Caco-2 (cell line): ENCODE measurements at regions not wholly inside any gene's neighbourhood (a gene's known extent, or its start where the extent isn't known, plus 50 kb on each side); places are given as distances from the start of the nearest gene placed in this dataset.

ENCODE experiments used
- BruUV-seq: library from RNA; stranded (reverse); fragments of 400-500 nt; replicated peaks from 2 replicates; lab custom pipeline; 2021; lab: Mats Ljungman, UMichigan
- CTCF ChIA-PET: fragments of 300-600 bp; sonication (Branson Sonifier 250); formaldehyde crosslinking; loops from one replicate; lab custom pipeline; 2022; ENCODE audit warnings: antibody characterized with exemption; lab: Charles Lee
- POLR2A ChIA-PET: fragments of 300-600 bp; sonication (Branson Sonifier 250); formaldehyde crosslinking; loops from one replicate; lab custom pipeline; 2022; ENCODE audit warnings: antibody characterized with exemption; lab: Charles Lee
- DNase-seq, 2 experiments: peaks; one replicate each; pipeline versions ENCODE4 v3.0.0 to v3.0.0-alpha.2; 2020 to 2022
- H3K27me3 ChIP-seq: replicated peaks from 2 replicates; pipeline ENCODE4 v1.6.0; 2011; ENCODE audit warnings: low read length; ENCODE audit not compliant: control insufficient read depth, insufficient read depth
- H3K36me3 ChIP-seq: 2 replicates; pipeline ENCODE4 v1.5.1; 2011; ENCODE audit warnings: low read length; ENCODE audit not compliant: control insufficient read depth, insufficient read depth
- H3K4me1 ChIP-seq: fragments of 250-450 bp; sonication (Bioruptor Pico); 2 replicates; pipeline ENCODE4 v1.5.1; 2020; ENCODE audit warnings: mild to moderate bottlenecking
- H3K4me3 ChIP-seq: 2 replicates; pipeline ENCODE4 v1.5.1; 2011; ENCODE audit warnings: low read depth, mild to moderate bottlenecking, control low read depth, low read length
- H3K9me3 ChIP-seq: fragments of 250-450 bp; sonication (Bioruptor Pico); 2 replicates; pipeline ENCODE4 v1.5.1; 2020; ENCODE audit warnings: mild to moderate bottlenecking, moderate library complexity
- H3K27ac Mint-ChIP-seq: one replicate; pipeline ENCODE4 v1.8.0; 2022; ENCODE audit warnings: mixed read lengths; ENCODE audit not compliant: unreplicated experiment
- H3K27me3 Mint-ChIP-seq: one replicate; pipeline ENCODE4 v1.8.0; 2022; ENCODE audit warnings: mixed read lengths; ENCODE audit not compliant: insufficient read depth, unreplicated experiment
- H3K36me3 Mint-ChIP-seq: one replicate; pipeline ENCODE4 v1.8.0; 2022; ENCODE audit warnings: mild to moderate bottlenecking, mixed read lengths; ENCODE audit not compliant: insufficient read depth, unreplicated experiment
- H3K4me1 Mint-ChIP-seq: one replicate; pipeline ENCODE4 v1.8.0; 2022; ENCODE audit warnings: low read depth, mixed read lengths; ENCODE audit not compliant: unreplicated experiment
- H3K4me3 Mint-ChIP-seq: one replicate; pipeline ENCODE4 v1.8.0; 2022; ENCODE audit warnings: mild to moderate bottlenecking, moderate library complexity, mixed read lengths; ENCODE audit not compliant: unreplicated experiment
- H3K9me3 Mint-ChIP-seq: one replicate; pipeline ENCODE4 v1.8.0; 2022; ENCODE audit warnings: mixed read lengths; ENCODE audit not compliant: unreplicated experiment
- CTCF ChIP-seq, 2 experiments: fragments of 200-600 bp in 1 of 2; IDR thresholded peaks; 1 replicate in 1 of 2; 2 replicates in 1 of 2; pipeline versions ENCODE4 v1.5.1 to v1.8.0; 2011 to 2022; ENCODE audit warnings: antibody characterized with exemption in 1 of 2, control low read depth in 1 of 2, inconsistent platforms in 1 of 2, low read depth in 1 of 2, low read length in 1 of 2, mild to moderate bottlenecking in 1 of 2, moderate library complexity in 1 of 2; ENCODE audit not compliant: insufficient read depth in 1 of 2, severe bottlenecking in 1 of 2, unreplicated experiment in 1 of 2
- intact Hi-C: fragments of 100-400 bp; cut with micrococcal nuclease; formaldehyde crosslinking; loops from one replicate; pipeline ENCODE4 v1.10.0; 2022; ENCODE audit not compliant: unreplicated experiment

GRCh38 chr2:167826906-167827305, 420.5 kb downstream of the STK39 start:
- H3K27me3 ChIP-seq: no peaks in the 10 kb centered on the region
- Mint-ChIP-seq H3K36me3 (no peaks in the 10 kb centered on the region), H3K4me1 (no peaks in the 10 kb centered on the region), H3K9me3 (no peaks in the 10 kb centered on the region), H3K27me3 (peaks cover 11% of the 10 kb centered on the region), H3K4me3 (no peak overlapping the region), H3K27ac (no peak overlapping the region)
- no peak for TF ChIP-seq CTCF (IDR thresholded peaks at IDR 0.05; ENCODE audit: insufficient read depth in 1 of 2, low read depth in 1 of 2, low read length in 1 of 2, severe bottlenecking in 1 of 2, unreplicated experiment in 1 of 2)
- POLR2A ChIA-PET: no interaction called here
- CTCF ChIA-PET: no interaction called here
- no peak overlapping the region for H3K4me3 ChIP-seq
- intact Hi-C loops: no loop called here
- H3K9me3 ChIP-seq: no peaks in the 10 kb centered on the region
- BruUV-seq: no TSS peak
- DNase-seq: no peak
- no peaks in the 10 kb centered on the region for H3K4me1 ChIP-seq
- H3K36me3 ChIP-seq: no peaks in the 10 kb centered on the region

- BruUV-seq: no TSS peak
- no peak overlapping the region for H3K4me3 ChIP-seq
- ChIA-PET CTCF (no interaction called here), POLR2A (no interaction called here)
- DNase-seq: no peak
- H3K36me3 ChIP-seq: no peaks in the 10 kb centered on the region
- H3K27me3 Mint-ChIP-seq: peaks cover 6% of the 10 kb centered on the region
- H3K9me3 Mint-ChIP-seq: no peaks in the 10 kb centered on the region
- H3K4me1 Mint-ChIP-seq: no peaks in the 10 kb centered on the region
- no peaks in the 10 kb centered on the region for H3K4me1 ChIP-seq
- no peaks in the 10 kb centered on the region for H3K36me3 Mint-ChIP-seq
- no peaks in the 10 kb centered on the region for H3K27me3 ChIP-seq
- H3K27ac Mint-ChIP-seq: no peak overlapping the region
- H3K4me3 Mint-ChIP-seq: no peak overlapping the region
- no peak for TF ChIP-seq CTCF (IDR thresholded peaks at IDR 0.05; ENCODE audit: insufficient read depth in 1 of 2, low read depth in 1 of 2, low read length in 1 of 2, severe bottlenecking in 1 of 2, unreplicated experiment in 1 of 2)
- H3K9me3 ChIP-seq: no peaks in the 10 kb centered on the region
- intact Hi-C loops: no loop called here
These were observed 421.7 kb downstream of the STK39 start for GRCh38 chr2:167825664-167826063.

GRCh38 chr2:167822690-167823465, 424.5 kb downstream of the STK39 start:
- peaks cover 5% of the 10 kb centered on the region for H3K27me3 Mint-ChIP-seq
- DNase-seq: no peak
- ChIA-PET CTCF (no interaction called here), POLR2A (no interaction called here)
- no peak overlapping the region for H3K27ac Mint-ChIP-seq
- intact Hi-C loops: no loop called here
- no peak overlapping the region for H3K4me3 ChIP-seq
- no peaks in the 10 kb centered on the region for H3K36me3 ChIP-seq
- H3K9me3 ChIP-seq: no peaks in the 10 kb centered on the region
- no peaks in the 10 kb centered on the region for H3K4me1 Mint-ChIP-seq
- H3K4me1 ChIP-seq: no peaks in the 10 kb centered on the region
- no peaks in the 10 kb centered on the region for H3K36me3 Mint-ChIP-seq
- BruUV-seq: no TSS peak
- no peaks in the 10 kb centered on the region for H3K27me3 ChIP-seq
- no peaks in the 10 kb centered on the region for H3K9me3 Mint-ChIP-seq
- H3K4me3 Mint-ChIP-seq: no peak overlapping the region
- TF ChIP-seq CTCF (IDR thresholded peaks at IDR 0.05; ENCODE audit: insufficient read depth in 1 of 2, low read depth in 1 of 2, low read length in 1 of 2, severe bottlenecking in 1 of 2, unreplicated experiment in 1 of 2): no peak
